Fibroblast of lung (primary cell): ENCODE measurements at regions not wholly inside any gene's neighbourhood (a gene's known extent, or its start where the extent isn't known, plus 50 kb on each side); places are given as distances from the start of the nearest gene placed in this dataset.

ENCODE experiments used
- DNase-seq, 2 donors: peaks; one replicate each; pipeline versions ENCODE4 v3.0.0 to v3.0.0-alpha.2; 2010; ENCODE audit warnings: low read depth in 2 of 2
- H2AFZ ChIP-seq: 2 replicates; pipeline ENCODE4 v1.5.1; 2012; ENCODE audit warnings: low read length, control low read depth, inconsistent platforms
- H3K27ac ChIP-seq: 2 replicates; pipeline ENCODE4 v1.5.1; 2011; ENCODE audit warnings: low read length, control low read depth; ENCODE audit not compliant: insufficient read depth
- H3K27me3 ChIP-seq: 2 replicates; pipeline ENCODE4 v1.5.1; 2011; ENCODE audit warnings: mild to moderate bottlenecking, low read length; ENCODE audit not compliant: control insufficient read depth, insufficient read depth
- H3K36me3 ChIP-seq: 2 replicates; pipeline ENCODE4 v1.5.1; 2011; ENCODE audit warnings: low read length; ENCODE audit not compliant: control insufficient read depth, insufficient read depth
- H3K4me1 ChIP-seq: 2 replicates; pipeline ENCODE4 v1.5.1; 2011; ENCODE audit warnings: low read length; ENCODE audit not compliant: control insufficient read depth, insufficient read depth; ENCODE audit errors: extremely low read depth
- H3K4me2 ChIP-seq: 2 replicates; pipeline ENCODE4 v1.5.1; 2011; ENCODE audit warnings: low read length, control low read depth; ENCODE audit not compliant: insufficient read depth; ENCODE audit errors: extremely low read depth
- H3K4me3 ChIP-seq, 4 experiments: fragments of 200-600 bp in 1 of 4; sonication (generic) in 1 of 4; replicated peaks in 1 of 4; 2 replicates each; pipeline ENCODE4 v1.5.1; 2011 to 2016; ENCODE audit warnings: low read length in 4 of 4, low read depth in 3 of 4, mild to moderate bottlenecking in 3 of 4, control low read depth in 2 of 4, inconsistent platforms in 1 of 4, mixed read lengths in 1 of 4; ENCODE audit not compliant: insufficient read depth in 1 of 4; ENCODE audit errors: control extremely low read depth in 1 of 4
- H3K79me2 ChIP-seq: 2 replicates; pipeline ENCODE4 v1.5.1; 2012; ENCODE audit warnings: mild to moderate bottlenecking, low read length, inconsistent platforms; ENCODE audit not compliant: control insufficient read depth, insufficient read depth
- H3K9ac ChIP-seq: 2 replicates; pipeline ENCODE4 v1.5.1; 2011; ENCODE audit warnings: mild to moderate bottlenecking, low read length, control low read depth; ENCODE audit not compliant: insufficient read depth
- H3K9me3 ChIP-seq: 2 replicates; pipeline ENCODE4 v1.5.1; 2012; ENCODE audit warnings: low read depth, low read length; ENCODE audit not compliant: control insufficient read depth, insufficient read depth
- H4K20me1 ChIP-seq: 2 replicates; pipeline ENCODE4 v1.5.1; 2011; ENCODE audit warnings: low read length; ENCODE audit not compliant: control insufficient read depth, insufficient read depth; ENCODE audit errors: extremely low read depth
- EZH2 ChIP-seq: IDR thresholded peaks from 2 replicates; pipeline ENCODE4 v1.5.1; 2012; ENCODE audit warnings: low read length, control low read depth, mild to moderate bottlenecking; ENCODE audit errors: missing control alignments
- TF ChIP-seq, protein P1 (sequence below), 2 donors: IDR thresholded peaks in 1 of 2; conservative IDR thresholded peaks in 1 of 2; 1 replicate in 1 of 2; 2 replicates in 1 of 2; pipeline ENCODE4 v1.5.1; 2011 to 2012; ENCODE audit warnings: low read length in 2 of 2, control low read depth in 1 of 2, inconsistent platforms in 1 of 2, low read depth in 1 of 2, mild to moderate bottlenecking in 1 of 2

- no peaks in the 10 kb centered on the region for H3K9me3 ChIP-seq
- TF ChIP-seq EZH2 = no peak
- TF ChIP-seq, protein P1, sequence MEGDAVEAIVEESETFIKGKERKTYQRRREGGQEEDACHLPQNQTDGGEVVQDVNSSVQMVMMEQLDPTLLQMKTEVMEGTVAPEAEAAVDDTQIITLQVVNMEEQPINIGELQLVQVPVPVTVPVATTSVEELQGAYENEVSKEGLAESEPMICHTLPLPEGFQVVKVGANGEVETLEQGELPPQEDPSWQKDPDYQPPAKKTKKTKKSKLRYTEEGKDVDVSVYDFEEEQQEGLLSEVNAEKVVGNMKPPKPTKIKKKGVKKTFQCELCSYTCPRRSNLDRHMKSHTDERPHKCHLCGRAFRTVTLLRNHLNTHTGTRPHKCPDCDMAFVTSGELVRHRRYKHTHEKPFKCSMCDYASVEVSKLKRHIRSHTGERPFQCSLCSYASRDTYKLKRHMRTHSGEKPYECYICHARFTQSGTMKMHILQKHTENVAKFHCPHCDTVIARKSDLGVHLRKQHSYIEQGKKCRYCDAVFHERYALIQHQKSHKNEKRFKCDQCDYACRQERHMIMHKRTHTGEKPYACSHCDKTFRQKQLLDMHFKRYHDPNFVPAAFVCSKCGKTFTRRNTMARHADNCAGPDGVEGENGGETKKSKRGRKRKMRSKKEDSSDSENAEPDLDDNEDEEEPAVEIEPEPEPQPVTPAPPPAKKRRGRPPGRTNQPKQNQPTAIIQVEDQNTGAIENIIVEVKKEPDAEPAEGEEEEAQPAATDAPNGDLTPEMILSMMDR (conservative IDR thresholded peaks at IDR 0.05 in 1 of 2, IDR thresholded peaks at IDR 0.05 in 1 of 2; ENCODE audit: low read depth in 1 of 2, low read length in 2 of 2) = no peak
- H3K4me3 ChIP-seq = no peak overlapping the region
- H3K27ac ChIP-seq = no peak overlapping the region
- H3K36me3 ChIP-seq = no peaks in the 10 kb centered on the region
- no peak overlapping the region for H3K4me2 ChIP-seq
- no peak overlapping the region for H3K9ac ChIP-seq
- no peaks in the 10 kb centered on the region for H3K4me1 ChIP-seq
- no peaks in the 10 kb centered on the region for H4K20me1 ChIP-seq
- no peak overlapping the region for H2AFZ ChIP-seq
- H3K79me2 ChIP-seq = no peaks in the 10 kb centered on the region
- peak in 1 of 2 donors; percentile 11 for DNase-seq
- no peaks in the 10 kb centered on the region for H3K27me3 ChIP-seq
Measured at GRCh38 chr2:166765141-166765540, 123.1 kb upstream of the XIRP2 start.

- H4K20me1 ChIP-seq = no peaks in the 10 kb centered on the region
Measured at GRCh38 chr2:166764702-166765101, 123.6 kb upstream of the XIRP2 start.

GRCh38 chr2:166764216-166764615 lies 124.1 kb upstream of the XIRP2 start:
- no peaks in the 10 kb centered on the region for H3K79me2 ChIP-seq
- no peak overlapping the region for H3K27ac ChIP-seq
- no peak for DNase-seq
- H3K9me3 ChIP-seq = no peaks in the 10 kb centered on the region
- H3K36me3 ChIP-seq = no peaks in the 10 kb centered on the region
- no peaks in the 10 kb centered on the region for H4K20me1 ChIP-seq
- H2AFZ ChIP-seq = no peak overlapping the region
- no peak for TF ChIP-seq EZH2
- TF ChIP-seq, protein P1 (conservative IDR thresholded peaks at IDR 0.05 in 1 of 2, IDR thresholded peaks at IDR 0.05 in 1 of 2; ENCODE audit: low read depth in 1 of 2, low read length in 2 of 2) = no peak
- H3K4me2 ChIP-seq = no peak overlapping the region
- H3K4me1 ChIP-seq = no peaks in the 10 kb centered on the region
- H3K9ac ChIP-seq = no peak overlapping the region
- H3K4me3 ChIP-seq = no peak overlapping the region
- H3K27me3 ChIP-seq = no peaks in the 10 kb centered on the region

More at GRCh38 chr2:166764702-166765101, 123.6 kb upstream of the XIRP2 start:
- Histone ChIP-seq H3K9me3 (no peaks in the 10 kb centered on the region), H2AFZ (no peak overlapping the region), H3K4me1 (no peaks in the 10 kb centered on the region), H3K4me2 (no peak overlapping the region), H3K27me3 (no peaks in the 10 kb centered on the region), H3K27ac (no peak overlapping the region), H3K36me3 (no peaks in the 10 kb centered on the region), H3K79me2 (no peaks in the 10 kb centered on the region), H3K4me3 (no peak overlapping the region), H3K9ac (no peak overlapping the region)
- TF ChIP-seq EZH2 = no peak
- TF ChIP-seq, protein P1 (conservative IDR thresholded peaks at IDR 0.05 in 1 of 2, IDR thresholded peaks at IDR 0.05 in 1 of 2; ENCODE audit: low read depth in 1 of 2, low read length in 2 of 2) = no peak
- DNase-seq = no peak
